Gastrocnemius medialis (tissue), 4 donors: ENCODE measurements at regions not wholly inside any gene's neighbourhood (a gene's known extent, or its start where the extent isn't known, plus 50 kb on each side); places are given as distances from the start of the nearest gene placed in this dataset.

Experiments used
- POLR2A ChIP-seq, 2 donors: fragments of 450-650 bp; IDR thresholded peaks; one replicate each; pipeline ENCODE4 v1.6.1; 2017; ENCODE audit warnings: antibody characterized with exemption in 2 of 2, mild to moderate bottlenecking in 2 of 2, moderate library complexity in 2 of 2
- TF ChIP-seq, protein P1 (sequence below), 5 experiments: fragments of 450-650 bp in 3 of 5; fragments of 200-600 bp in 2 of 5; sonication (generic) in 2 of 5; IDR thresholded peaks in 4 of 5; conservative IDR thresholded peaks in 1 of 5; 1 replicate in 4 of 5; 2 replicates in 1 of 5; pipeline ENCODE4 v1.5.1; 2016 to 2019; ENCODE audit warnings: antibody characterized with exemption in 5 of 5, mild to moderate bottlenecking in 3 of 5, moderate library complexity in 3 of 5

DNA sequence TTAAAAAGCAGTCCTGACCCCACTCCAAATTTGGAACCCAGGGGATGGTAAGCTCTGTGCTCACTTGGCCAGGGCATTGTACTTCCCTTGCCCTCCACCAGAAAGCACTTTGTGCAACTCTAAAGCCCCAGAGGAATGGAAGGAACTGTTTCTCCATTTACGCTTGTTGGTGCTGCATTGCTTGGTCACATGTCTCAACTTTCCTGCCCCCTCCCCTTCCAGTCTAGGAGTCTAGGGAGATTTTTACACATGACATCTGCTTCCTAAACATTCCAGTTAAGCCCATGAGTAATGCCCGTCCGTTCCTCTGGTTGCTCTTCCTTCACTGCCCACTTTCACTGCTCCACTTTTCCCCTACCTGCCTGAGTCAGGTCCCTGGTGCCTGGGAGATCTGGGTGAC is 92.6 kb upstream of the MAP1LC3B2 start:
- TF ChIP-seq, protein P1, sequence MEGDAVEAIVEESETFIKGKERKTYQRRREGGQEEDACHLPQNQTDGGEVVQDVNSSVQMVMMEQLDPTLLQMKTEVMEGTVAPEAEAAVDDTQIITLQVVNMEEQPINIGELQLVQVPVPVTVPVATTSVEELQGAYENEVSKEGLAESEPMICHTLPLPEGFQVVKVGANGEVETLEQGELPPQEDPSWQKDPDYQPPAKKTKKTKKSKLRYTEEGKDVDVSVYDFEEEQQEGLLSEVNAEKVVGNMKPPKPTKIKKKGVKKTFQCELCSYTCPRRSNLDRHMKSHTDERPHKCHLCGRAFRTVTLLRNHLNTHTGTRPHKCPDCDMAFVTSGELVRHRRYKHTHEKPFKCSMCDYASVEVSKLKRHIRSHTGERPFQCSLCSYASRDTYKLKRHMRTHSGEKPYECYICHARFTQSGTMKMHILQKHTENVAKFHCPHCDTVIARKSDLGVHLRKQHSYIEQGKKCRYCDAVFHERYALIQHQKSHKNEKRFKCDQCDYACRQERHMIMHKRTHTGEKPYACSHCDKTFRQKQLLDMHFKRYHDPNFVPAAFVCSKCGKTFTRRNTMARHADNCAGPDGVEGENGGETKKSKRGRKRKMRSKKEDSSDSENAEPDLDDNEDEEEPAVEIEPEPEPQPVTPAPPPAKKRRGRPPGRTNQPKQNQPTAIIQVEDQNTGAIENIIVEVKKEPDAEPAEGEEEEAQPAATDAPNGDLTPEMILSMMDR (IDR thresholded peaks at IDR 0.05 in 4 of 5, conservative IDR thresholded peaks at IDR 0.05 in 1 of 5) = no peak
- no peak for TF ChIP-seq POLR2A (IDR thresholded peaks at IDR 0.05)
